HL-60 (cell line): ENCODE measurements at regions not wholly inside any gene's neighbourhood (a gene's known extent, or its start where the extent isn't known, plus 50 kb on each side); places are given as distances from the start of the nearest gene placed in this dataset.

Experiments used
- TF ChIP-seq, protein P1 (sequence below): IDR thresholded peaks from one replicate; pipeline ENCODE4 v1.5.1; 2011; ENCODE audit warnings: low read length, control low read depth, inconsistent platforms; ENCODE audit not compliant: insufficient read depth
- TF ChIP-seq, protein P2 (sequence below): IDR thresholded peaks from 2 replicates; pipeline ENCODE4 v1.6.1; 2012; ENCODE audit warnings: low read depth; ENCODE audit not compliant: insufficient replicate concordance

DNA sequence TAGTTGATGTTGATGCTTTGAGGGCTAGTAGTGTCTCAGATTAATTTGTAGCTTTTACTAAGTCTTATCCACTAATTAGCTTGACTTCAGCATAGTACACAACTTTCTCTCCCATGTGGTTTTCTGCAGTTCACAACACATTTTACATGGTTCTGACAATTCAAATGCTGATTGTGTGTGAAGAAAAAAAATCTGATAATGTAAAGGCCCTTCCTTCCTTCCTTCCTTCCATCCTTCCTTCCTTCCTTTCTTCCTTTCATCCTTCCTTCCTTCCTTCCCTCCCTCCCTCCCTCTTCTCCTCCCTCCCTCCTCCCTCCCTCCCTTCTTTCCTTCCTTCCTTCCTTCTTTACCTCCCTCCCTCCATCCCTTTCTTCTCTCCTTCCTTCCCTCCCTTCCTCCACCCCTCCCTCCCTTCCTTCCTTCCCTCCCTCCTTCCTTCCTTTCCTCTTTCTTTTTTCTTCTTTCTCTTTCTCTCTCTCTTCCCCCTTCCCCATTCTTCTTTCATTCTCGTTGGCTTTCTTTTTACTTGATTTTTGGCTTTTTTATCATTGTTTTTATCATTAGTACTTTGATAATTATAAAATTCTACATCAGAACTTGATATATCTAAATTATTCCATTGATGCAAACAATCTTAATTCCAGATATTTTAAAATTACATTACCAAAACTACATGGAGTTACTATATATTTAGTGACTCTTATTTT, 1415.6 kb downstream of the LRFN5 start:
- TF ChIP-seq, protein P1, sequence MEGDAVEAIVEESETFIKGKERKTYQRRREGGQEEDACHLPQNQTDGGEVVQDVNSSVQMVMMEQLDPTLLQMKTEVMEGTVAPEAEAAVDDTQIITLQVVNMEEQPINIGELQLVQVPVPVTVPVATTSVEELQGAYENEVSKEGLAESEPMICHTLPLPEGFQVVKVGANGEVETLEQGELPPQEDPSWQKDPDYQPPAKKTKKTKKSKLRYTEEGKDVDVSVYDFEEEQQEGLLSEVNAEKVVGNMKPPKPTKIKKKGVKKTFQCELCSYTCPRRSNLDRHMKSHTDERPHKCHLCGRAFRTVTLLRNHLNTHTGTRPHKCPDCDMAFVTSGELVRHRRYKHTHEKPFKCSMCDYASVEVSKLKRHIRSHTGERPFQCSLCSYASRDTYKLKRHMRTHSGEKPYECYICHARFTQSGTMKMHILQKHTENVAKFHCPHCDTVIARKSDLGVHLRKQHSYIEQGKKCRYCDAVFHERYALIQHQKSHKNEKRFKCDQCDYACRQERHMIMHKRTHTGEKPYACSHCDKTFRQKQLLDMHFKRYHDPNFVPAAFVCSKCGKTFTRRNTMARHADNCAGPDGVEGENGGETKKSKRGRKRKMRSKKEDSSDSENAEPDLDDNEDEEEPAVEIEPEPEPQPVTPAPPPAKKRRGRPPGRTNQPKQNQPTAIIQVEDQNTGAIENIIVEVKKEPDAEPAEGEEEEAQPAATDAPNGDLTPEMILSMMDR = no peak
- TF ChIP-seq, protein P2, sequence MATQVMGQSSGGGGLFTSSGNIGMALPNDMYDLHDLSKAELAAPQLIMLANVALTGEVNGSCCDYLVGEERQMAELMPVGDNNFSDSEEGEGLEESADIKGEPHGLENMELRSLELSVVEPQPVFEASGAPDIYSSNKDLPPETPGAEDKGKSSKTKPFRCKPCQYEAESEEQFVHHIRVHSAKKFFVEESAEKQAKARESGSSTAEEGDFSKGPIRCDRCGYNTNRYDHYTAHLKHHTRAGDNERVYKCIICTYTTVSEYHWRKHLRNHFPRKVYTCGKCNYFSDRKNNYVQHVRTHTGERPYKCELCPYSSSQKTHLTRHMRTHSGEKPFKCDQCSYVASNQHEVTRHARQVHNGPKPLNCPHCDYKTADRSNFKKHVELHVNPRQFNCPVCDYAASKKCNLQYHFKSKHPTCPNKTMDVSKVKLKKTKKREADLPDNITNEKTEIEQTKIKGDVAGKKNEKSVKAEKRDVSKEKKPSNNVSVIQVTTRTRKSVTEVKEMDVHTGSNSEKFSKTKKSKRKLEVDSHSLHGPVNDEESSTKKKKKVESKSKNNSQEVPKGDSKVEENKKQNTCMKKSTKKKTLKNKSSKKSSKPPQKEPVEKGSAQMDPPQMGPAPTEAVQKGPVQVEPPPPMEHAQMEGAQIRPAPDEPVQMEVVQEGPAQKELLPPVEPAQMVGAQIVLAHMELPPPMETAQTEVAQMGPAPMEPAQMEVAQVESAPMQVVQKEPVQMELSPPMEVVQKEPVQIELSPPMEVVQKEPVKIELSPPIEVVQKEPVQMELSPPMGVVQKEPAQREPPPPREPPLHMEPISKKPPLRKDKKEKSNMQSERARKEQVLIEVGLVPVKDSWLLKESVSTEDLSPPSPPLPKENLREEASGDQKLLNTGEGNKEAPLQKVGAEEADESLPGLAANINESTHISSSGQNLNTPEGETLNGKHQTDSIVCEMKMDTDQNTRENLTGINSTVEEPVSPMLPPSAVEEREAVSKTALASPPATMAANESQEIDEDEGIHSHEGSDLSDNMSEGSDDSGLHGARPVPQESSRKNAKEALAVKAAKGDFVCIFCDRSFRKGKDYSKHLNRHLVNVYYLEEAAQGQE = no peak
